ENCODE measurements at regions not wholly inside any gene's neighbourhood (a gene's known extent, or its start where the extent isn't known, plus 50 kb on each side); places are given as distances from the start of the nearest gene placed in this dataset.

DNA sequence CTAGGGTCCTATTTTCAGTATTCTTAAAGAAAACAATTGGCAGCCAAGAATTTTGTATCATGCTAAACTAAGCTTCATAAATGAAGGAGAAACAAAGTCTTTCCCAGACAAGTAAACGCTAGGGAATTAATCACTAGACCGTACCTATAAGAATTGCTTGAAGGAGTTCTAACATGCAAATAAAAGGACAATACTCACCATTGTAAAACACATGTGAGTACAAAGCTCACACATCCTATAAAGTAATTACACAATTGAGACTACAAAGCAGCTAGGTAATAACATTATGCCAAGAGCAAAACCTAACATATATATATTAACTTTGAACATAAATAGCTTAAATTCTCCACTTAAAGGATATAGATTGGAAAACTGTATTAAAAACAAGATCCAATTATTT lies 147.4 kb downstream of the FAM83B start:
- no peak overlapping the region for H3K4me3 Mint-ChIP-seq

More for the DNA sequence above, 147.4 kb downstream of the FAM83B start:
- Histone ChIP-seq H3K9ac (ENCODE audit: extremely low read depth, insufficient read length, low read length) (no peak overlapping the region), H3K56ac (ENCODE audit: insufficient read length, low read depth, low read length) (no peak overlapping the region), H4K20me1 (ENCODE audit: control insufficient read depth, insufficient read depth, insufficient read length) (no peaks in the 10 kb centered on the region), H4K5ac (ENCODE audit: insufficient read length, low read depth, low read length) (no peak overlapping the region), H2BK15ac (ENCODE audit: low read depth, low read length) (no peak overlapping the region), H4K91ac (ENCODE audit: insufficient read length, low read depth, low read length) (no peak overlapping the region), H3K23ac (ENCODE audit: insufficient read length, low read depth, low read length) (no peak overlapping the region), H3K18ac (ENCODE audit: insufficient read length, low read depth, low read length) (no peak overlapping the region), H3K79me1 (ENCODE audit: insufficient read depth, low read depth, low read length, poor library complexity, severe bottlenecking) (no peaks in the 10 kb centered on the region), H3K4ac (ENCODE audit: low read depth, low read length) (no peak overlapping the region), H3K23me2 (ENCODE audit: insufficient read length, low read depth, low read length, poor library complexity, severe bottlenecking) (no peaks in the 10 kb centered on the region), H4K8ac (replicated peaks; ENCODE audit: insufficient read length, low read depth, low read length) (no peak overlapping the region), H3K27me3 (ENCODE audit: insufficient read depth, low read length) (no peaks in the 10 kb centered on the region), H2AFZ (ENCODE audit: low read length) (no peak overlapping the region), H3K79me2 (ENCODE audit: insufficient read depth, low read length) (no peaks in the 10 kb centered on the region), H2BK12ac (ENCODE audit: insufficient read length, low read depth, low read length) (no peak overlapping the region), H3K14ac (ENCODE audit: insufficient read depth, low read length) (no peak overlapping the region), H2AK5ac (ENCODE audit: insufficient read length, low read length) (no peak overlapping the region), H3K4me1 (ENCODE audit: insufficient read depth, low read length) (no peaks in the 10 kb centered on the region), H2BK20ac (ENCODE audit: low read depth, low read length, poor library complexity, severe bottlenecking) (no peak overlapping the region), H3K9me3 (ENCODE audit: control insufficient read depth, low read depth, low read length) (no peaks in the 10 kb centered on the region), H3T11ph (ENCODE audit: low read length) (no peak overlapping the region), H2BK5ac (ENCODE audit: insufficient read length, low read length) (no peak overlapping the region), H2BK120ac (ENCODE audit: low read depth, low read length, poor library complexity, severe bottlenecking) (no peak overlapping the region), H3K4me2 (ENCODE audit: insufficient read depth, insufficient read length, low read length) (no peak overlapping the region), H3K27ac (ENCODE audit: insufficient read length, low read depth, low read length) (no peak overlapping the region)
- WGBS (ENCODE audit: extremely low coverage, insufficient read length, low lambda C conversion rate) = no CpG with 5 or more reads among the region's 2 CpGs
- H3K27ac Mint-ChIP-seq = no peak overlapping the region
- H3K36me3 Mint-ChIP-seq (ENCODE audit: insufficient read depth in 1 of 3, low read depth in 3 of 3) = no peaks in the 10 kb centered on the region
- peaks cover 2 to 3% of the 10 kb centered on the region in 2 experiments; a peak in 2 of 4 replicates for H3K4me1 Mint-ChIP-seq
- H3K9me3 Mint-ChIP-seq = peaks cover 2 to 3% of the 10 kb centered on the region in 2 experiments; a peak in 3 of 5 replicates
- no peak for TF ChIP-seq CTCF (conservative IDR thresholded peaks at IDR 0.05)
- H3K27me3 Mint-ChIP-seq (ENCODE audit: low read depth) = no peaks in the 10 kb centered on the region; the same call in 1 of the 2 replicates
- no peak for DNase-seq
